NCI-H345 (cell line): ENCODE measurements at regions not wholly inside any gene's neighbourhood (a gene's known extent, or its start where the extent isn't known, plus 50 kb on each side); places are given as distances from the start of the nearest gene placed in this dataset.
"Not testable (repeated sequence)": the region's sequence is repeated elsewhere in the genome, so short reads cannot be mapped to it uniquely, and the experiment has no call there.

Experiments used
- DNase-seq: peaks from one replicate; lab custom pipeline; 2025; lab: John Stamatoyannopoulos, UW

GRCh38 chr6:137655291-137655690 lies 161.1 kb upstream of the OLIG3 start:
- DNase-seq = no peak

GRCh38 chr6:137656735-137657134 lies 162.5 kb upstream of the OLIG3 start:
- no peak for DNase-seq

- DNase-seq = no peak
These were observed 163.2 kb upstream of the OLIG3 start for GRCh38 chr6:137657351-137657911.

DNA sequence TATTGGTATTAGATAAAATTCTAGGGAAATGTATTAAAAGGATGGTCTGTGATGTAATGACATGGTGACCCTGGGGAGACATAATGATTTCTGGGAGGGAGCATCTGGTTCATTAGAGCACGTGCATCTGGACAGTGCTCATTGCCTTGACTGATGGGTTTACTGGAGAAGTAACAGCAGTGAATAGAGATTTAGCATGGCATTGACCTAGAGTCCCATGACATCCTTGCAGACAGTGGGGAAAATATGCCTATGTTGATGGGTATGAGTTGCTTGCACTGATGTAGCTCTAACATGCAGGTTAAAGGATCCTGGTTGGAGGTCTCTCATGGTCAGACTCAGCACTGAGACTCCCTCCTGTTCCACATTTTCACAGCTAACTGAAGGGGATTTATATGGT lies 164.1 kb upstream of the OLIG3 start:
- DNase-seq = no peak

DNA sequence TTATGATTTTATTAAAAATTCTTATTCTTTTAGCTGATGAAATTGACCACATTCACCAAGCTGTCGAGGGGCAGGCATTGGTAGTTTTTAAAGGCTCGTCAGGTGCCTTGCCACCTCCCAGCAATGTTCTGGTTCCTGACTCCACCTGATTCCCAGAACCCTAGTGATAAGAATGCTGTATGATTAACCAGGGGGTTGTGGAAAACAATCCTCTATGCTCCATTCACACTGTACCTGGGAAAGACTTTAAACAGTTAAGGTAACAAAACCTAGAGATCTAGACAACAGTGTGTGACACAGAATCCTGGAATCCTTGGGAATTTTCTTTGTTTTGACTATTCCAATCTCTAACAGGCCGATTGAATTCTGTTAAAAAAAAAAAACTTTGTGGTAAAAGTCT lies 165.7 kb upstream of the OLIG3 start:
- no peak for DNase-seq

DNA sequence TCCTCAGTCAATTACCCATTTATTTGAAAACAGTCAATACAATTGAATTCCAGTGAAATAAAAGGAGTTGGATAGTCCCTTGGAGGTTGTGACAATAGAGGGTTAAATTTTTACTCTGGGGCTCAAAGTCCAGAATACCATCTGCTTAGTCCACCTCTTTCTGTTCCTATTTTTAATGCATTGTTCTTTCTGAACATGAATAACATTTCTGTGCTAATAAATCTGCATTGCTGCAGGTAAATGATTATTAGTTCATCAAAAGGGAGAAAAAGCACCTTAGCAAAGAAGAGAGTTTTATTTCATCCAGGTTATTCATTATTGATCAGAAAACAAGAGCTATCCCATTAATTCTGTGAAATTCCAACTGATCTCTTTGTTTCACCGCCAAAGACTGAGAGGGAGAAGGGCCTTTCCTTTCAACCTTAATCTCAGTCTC lies 166.1 kb upstream of the OLIG3 start:
- no peak for DNase-seq

- no peak for DNase-seq
These were observed 167.4 kb upstream of the OLIG3 start for GRCh38 chr6:137661601-137662000.

DNA sequence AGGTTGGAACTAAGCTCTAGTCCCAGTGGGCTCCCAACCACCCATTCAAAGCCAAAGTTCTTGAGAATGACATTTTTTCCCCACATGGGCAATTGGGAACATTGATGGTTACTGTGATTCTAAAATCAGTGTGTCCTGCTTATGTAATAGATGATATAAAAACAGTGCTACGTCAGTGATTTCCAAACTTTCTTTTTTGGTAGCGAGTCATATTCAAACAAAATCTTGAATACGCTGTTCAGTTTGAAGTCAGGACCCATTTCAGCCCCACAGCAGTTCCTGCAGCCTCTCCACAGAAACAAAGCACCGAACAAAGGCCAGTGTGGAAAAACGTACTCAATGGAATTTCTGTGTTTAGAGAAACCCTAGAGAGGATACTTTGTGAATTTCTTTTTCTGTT lies 170.0 kb upstream of the OLIG3 start:
- DNase-seq = no peak

GRCh38 chr6:137665342-137665934 lies 171.2 kb upstream of the OLIG3 start:
- no peak for DNase-seq

GRCh38 chr6:137666202-137666774 lies 172.1 kb upstream of the OLIG3 start:
- no peak for DNase-seq

- DNase-seq = no peak
These were observed 179.4 kb upstream of the OLIG3 start for GRCh38 chr6:137673603-137674002.

- DNase-seq = no peak
These were observed 182.7 kb upstream of the OLIG3 start for GRCh38 chr6:137676888-137677287.

DNA sequence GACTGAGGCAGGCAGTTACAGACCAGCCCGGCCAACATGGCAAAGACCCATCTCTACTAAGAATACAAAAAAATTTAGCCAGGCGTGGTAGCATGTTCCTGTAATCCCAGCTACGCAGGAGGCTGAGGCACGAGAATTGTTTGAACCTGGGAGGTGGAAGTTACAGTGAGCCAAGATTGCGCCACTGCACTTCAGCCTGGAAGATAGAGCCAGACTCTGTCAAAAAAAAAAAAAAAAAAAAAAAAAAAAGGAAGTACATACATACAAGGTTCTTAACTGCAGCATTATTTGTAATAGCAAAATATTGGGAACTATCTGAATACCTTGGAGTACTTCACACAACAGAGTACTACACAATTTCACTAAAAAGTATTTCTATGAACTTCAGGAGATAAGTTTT lies 183.5 kb upstream of the OLIG3 start:
- no peak for DNase-seq

- no peak for DNase-seq
These were observed 184.3 kb upstream of the OLIG3 start for GRCh38 chr6:137678451-137678850.

GRCh38 chr6:137680705-137681346 lies 186.2 kb upstream of the TNFAIP3 start:
- DNase-seq = no peak

- no peak for DNase-seq
These were observed 185.5 kb upstream of the TNFAIP3 start for GRCh38 chr6:137681445-137682009.

DNA sequence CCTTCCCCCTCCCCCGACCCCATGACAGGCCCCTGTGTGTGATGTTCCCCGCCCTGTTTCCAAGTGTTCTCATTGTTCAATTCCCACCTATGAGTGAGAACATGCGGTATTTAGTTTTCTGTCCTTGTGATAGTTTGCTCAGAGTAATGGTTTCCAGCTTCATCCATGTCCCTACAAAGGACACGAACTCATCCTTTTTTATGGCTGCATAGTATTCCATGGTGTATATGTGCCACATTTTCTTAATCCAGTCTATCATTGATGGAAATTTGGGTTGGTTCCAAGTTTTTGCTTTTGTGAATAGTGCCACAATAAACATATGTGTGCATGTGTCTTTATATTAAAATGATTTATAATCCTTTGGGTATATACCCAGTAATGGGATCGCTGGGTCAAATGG lies 184.4 kb upstream of the TNFAIP3 start:
- not testable (repeated sequence) for DNase-seq

- no peak for DNase-seq
These were observed 183.1 kb upstream of the TNFAIP3 start for GRCh38 chr6:137683916-137684315.

DNA sequence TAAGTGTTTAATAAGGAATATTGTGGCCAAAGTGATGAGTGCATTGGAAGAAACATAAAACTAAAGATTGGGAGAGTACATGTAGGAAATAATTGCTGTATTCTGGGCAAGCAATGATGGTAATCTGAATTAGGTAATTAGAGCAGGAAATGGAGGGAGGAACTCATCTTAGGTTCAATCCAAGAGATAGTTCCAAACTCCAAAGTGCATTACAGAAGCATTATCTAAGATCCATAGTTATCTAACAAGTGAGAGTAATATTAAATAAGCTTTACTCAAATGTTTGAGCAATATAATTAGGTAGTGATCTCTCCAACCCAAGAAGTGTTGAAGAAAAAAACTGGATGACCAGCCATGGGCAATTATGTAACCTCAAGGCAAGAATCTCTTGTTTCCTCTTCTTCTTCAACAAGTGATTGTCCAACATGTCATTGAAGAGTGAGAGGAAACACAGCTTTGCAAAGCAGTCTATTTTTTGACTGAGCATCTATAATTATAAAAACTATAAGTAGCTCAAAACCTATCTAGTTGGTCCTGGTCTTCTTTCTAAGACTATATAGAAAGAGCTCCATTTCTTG lies 181.2 kb upstream of the TNFAIP3 start:
- no peak for DNase-seq

DNA sequence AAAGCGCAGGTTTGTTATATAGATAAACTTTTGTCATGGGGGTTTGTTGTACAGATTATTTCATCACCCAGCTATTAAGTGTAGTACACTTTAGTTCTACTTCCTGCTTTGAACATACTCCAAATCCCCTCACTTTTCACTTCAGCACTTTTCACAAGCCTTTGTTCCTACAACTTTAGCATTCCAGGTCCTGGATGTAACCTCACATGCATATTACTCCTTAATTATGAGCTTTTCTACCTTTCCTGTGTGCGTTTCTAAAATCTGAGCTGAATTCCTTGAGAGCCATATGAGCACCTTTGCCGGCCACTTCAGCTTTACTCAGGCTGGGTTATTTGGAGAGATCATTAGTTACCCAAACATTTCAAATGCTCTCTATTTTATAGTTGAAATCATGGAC lies 179.2 kb upstream of the TNFAIP3 start:
- DNase-seq = no peak

DNA sequence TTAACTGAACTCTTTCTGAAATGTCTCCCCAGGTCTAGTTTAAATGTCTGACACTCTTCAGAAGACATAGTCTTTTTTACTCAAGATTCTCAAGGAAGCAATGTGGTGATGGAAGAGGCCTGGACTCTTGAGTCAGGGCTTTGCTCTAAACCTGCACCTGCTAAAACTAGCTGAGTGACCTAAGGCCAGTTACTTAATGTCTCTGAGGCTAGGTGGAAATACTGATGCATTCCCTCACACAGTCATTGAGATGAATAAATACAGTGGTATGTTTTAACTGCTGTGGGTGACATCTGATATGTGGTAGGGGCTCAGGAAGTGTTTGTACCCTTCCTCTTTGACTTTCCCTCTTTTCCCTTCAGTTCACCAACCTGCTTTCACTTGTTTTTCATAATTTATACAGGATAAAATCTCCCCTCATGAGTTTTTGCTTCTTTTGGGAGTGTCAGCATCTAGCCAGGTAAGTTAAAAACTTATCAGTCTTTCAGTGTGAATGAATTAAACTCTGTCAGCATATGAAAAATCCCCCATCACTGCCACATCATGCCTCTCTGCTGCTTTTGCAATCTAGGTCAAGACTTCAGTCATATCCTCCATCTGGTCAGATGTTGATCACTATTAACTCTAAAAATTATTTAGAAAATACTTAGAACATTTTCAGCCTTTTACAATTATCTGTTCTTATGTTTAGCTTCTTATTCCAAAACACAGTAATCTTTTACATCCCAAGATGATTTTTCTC lies 178.7 kb upstream of the TNFAIP3 start:
- DNase-seq = no peak

DNA sequence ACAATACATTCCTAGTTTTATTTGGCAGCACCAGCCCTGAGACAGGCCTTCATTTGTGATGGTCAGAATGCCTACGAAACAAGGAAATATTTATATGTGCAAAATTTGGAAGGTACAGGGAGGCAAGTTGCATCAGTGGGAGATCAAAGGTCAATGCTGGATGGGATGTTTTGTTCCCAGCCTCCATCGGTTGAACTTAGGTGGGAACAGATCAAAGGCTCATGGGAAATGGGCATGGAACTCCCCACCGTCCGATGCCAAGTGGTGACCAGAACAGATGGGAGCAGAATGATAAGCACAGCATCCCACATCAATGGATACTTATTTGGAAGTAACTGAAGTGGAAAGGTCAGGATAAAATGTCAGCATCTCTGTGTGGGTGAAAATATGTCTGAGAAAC lies 177.7 kb upstream of the TNFAIP3 start:
- no peak for DNase-seq
